DMS 273 (cell line): ENCODE measurements at regions not wholly inside any gene's neighbourhood (a gene's known extent, or its start where the extent isn't known, plus 50 kb on each side); places are given as distances from the start of the nearest gene placed in this dataset.

Source experiments
- DNase-seq: peaks from one replicate; lab custom pipeline; 2025; ENCODE audit not compliant: unreplicated experiment; lab: John Stamatoyannopoulos, UW

DNA sequence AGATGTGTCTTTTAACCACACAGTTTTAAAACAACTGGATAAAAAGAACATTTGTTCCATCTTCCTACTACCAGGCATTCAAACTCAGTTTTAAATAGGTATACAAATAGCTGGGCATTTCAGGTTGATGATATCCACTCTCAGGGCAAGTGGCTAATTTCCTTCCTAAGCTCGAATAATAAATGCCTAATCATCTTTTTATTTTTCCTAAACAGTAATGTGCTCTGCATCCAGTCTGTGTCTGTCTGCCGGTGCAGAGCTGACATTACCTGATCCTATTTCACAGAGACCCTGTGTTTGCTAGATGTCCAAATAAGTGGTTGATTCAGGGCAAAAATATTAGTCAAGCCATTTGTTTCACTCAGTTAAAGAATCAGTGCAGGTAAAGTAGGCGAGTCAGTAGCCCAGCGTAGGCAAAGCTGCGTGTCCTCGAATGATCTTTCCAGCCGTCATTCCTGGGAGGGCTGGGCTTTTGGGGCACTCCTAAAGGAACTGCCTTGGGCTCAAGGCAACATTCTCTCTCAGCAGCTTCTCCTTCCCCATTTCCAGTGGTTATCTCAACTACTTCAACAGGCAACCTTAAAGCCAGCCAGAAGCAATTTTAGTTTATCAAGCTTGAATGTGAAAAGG lies 74.2 kb upstream of the BMP2 start:
- no peak for DNase-seq

DNA sequence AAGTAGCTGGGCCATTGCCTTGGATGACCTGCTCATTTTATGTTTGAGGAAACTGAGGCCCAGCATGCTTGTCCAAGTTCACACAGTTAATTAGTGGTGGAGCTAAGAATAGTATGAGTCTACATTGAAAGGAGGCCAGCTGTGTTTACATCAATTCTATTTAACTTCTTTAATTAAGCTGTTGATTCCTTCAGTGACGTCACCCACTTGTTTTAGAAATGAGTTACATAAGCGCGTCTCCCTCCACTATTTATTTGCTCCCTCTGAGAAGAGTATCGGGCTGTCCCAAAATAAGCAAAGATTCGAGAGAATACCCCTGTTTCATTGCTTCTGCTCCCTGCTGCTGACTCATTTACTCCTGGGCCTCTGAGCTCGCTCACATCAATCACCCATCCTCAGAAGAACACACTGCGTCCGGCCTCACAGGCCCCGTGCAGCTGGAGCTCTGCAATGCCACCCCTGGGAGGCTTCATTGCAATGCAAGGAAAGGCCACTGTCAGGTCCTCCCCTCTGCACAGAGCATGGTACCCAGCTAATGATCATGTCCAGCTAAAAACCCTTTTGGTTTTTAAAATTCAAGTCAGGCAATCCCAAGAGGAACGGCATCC lies 74.8 kb upstream of the BMP2 start:
- DNase-seq, result no peak

DNA sequence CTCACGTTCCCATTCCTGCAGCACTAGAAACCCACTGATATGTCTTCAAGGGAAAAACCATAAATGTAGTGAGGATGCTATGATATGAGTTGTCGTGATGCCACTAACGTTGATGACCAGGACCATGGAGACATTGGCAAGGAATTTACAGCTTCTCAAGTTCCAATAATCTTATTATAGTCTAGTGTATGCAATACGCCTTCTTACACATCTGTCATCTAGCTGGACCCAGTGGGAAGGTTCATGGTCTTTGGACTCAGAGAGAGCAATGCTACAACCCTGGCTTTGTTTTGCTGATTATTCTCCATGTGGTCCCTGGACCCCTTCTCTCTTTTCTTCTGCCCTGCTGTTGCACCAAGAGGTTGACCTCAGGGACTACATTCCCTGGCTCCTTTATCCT lies 76.0 kb upstream of the BMP2 start:
- DNase-seq, result no peak

DNA sequence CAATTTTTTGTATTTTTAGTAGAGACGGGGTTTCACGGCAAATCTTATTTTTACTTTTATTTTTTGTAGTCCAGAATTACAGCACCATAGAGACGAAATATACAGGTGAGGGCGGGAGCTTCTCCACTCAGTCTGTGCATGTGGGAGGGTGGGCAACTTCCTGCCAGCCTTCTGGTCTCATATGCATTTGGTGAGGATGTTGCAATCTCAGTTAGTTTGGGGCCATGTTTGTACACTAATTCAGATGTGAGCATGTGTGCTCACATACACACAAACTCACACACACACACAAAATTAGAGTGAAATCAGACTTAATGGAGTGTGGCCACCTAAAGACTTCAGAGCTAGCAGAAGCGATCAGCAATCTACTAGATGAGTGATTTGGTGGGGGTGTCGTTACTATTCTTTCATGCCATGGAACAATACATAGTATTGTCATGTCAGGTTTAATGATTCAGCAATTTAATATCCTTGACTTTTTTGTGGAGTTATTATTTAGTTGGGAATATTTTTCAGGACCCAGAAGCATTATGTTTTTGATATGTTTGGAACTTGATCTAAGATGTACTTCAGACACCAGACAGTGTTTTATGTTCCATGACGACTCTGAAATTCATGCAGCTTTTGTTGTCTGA lies 78.0 kb upstream of the BMP2 start:
- DNase-seq, result no peak

DNA sequence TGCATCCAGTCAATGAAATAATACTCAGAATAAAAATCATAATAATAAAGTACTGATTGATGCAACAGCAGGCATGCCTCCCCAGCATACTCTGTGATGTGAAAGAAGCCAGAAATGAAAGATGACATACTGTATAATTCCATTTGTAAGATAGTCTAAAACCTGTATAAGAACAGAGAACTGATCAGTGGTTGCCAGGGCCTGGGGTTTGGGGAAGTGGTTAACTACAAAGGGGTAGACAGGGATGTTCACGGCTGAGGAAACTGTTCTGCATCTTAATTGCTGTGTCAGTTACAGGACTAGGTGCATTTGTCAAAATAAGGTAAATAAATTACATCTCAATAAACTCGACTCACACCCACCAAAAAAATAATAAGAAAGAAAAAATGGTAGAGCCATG lies 81.3 kb upstream of the BMP2 start:
- DNase-seq, result no peak

DNA sequence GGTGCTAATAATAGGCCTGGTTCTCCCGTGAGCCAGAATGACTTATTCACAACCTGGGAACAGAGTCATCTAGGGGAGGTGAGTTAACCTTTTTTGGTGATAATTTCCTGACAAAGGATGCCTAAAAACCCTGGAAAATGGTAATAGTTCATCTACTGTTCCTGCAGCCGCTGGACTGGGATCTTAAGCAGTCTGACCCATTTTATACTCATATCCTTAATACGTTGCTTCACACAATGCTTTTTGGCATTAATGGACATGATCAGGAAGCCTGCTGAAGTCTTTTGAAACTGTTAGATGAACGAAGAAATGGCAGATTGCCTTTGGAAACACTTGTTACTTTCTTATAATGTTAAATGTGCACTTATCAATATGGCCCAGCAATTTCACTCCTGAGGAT lies 81.9 kb upstream of the BMP2 start:
- no peak for DNase-seq

DNA sequence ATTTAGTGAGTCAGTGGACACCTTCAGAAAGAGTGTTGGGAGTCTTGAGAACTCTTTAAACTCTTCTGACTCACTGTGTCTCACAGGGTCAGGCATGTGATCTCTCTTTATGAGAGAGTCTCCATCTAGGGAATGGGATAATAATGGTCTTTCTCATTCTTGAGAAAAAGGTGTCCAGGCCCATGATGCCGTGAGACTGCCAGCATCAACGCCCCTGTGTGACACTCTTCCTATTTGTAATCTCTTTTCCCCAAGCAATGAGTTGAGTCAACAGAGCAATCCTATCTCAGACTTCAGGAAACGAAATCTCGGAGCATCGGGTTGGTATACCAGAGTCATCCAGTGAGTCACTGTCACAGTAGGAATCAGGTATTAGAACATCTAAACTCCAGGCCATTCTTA lies 82.3 kb upstream of the BMP2 start:
- DNase-seq, result no peak

DNA sequence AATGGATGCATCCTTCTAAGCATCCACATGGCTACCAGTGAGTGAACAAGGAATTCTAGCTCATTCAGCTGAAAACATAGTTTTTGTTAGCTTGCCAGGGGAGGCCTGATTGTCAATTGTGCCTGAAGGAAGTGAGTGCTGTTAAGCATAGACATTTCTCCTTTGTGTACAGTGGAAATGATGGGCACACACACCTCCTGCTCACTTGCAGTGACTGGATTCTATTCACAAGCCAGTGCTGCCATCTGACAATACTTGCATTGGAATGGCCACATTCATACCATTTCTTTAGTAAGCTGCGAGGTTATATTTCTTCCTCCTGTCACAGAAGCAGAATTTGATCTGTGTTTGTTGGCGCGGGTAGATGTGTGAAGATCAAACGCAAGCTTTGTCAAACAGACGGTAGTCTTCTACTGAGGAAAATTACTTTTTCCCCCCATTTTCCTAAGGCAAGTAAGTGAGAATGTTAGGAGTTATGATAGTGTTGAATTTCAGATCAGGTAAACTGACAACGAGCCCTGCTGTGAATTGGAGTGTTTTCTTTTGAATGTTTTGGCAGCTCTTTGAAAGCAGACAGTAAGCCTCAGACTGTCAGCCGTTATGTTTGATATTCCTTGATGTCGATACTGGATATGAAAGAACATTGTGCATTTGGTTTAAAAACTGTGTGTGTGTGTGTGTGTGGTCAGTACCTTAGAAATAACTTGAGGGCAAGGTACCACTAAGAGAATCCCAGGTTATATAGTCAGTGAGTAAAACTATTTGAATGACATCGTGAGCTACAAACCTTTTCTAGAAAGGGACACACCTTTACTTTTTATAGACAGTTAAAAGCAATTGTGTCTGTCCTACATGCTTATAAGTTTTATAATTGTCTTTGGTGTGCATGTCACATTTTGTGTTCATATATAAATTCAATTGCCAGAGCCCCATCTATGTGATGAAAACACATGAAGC lies 84.2 kb upstream of the BMP2 start:
- DNase-seq, result no peak

DNA sequence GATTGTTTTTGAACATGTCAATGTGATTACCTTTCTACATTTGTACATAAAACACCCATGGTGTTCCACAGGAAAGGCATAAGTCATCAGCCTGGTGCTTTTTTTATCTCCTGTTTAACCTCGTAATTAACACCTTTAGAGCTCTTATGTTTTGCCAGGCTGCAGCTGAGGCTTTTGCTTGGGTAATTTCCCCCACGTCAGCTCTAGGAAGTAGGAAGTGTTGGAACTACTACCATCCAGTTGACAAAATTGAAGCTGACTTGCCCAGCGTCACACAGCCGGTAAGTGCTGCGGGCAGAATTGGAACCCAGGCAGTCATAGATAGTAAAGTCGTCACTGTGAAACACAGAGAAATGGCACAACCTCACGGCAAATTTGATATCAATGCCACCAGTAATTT lies 86.6 kb upstream of the BMP2 start:
- DNase-seq, result no peak

DNA sequence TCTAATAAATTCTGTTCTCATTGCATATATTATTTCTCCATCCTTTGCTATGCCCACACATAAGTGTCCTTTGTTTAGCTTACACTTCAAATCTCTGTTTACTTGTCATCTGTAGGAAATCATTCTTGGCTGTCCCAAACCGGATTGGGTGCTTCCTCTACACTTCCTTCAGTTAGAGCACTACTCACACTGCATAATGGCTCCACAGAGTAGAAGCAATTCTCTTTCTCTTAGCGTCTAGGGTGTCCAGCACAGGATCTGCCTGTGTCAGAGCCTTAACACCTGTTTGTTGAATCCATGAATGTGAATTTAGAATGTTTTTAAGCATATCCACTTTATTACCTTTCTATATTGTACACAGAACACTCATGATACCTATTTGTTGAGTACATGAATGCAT lies 87.0 kb upstream of the BMP2 start:
- no peak for DNase-seq

DNA sequence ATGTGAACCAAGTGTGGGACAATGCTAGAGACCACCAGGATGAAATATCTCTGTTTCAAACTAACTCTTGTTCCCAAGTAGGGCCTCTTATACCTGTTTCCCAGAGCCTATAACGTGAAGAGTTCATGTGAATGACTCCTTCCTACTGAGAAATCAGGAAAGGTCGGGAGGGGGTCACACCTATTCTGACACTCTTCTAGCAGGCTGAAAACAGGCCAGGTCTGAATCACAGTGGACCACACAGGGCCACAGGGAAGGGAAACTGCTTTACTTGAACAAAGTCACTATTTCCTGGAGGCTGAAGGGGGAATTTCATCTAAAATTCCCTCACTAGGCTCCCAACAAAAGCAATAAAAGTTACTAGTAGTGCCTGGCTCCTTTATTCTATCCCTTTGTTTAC lies 88.4 kb upstream of the BMP2 start:
- no peak for DNase-seq

DNA sequence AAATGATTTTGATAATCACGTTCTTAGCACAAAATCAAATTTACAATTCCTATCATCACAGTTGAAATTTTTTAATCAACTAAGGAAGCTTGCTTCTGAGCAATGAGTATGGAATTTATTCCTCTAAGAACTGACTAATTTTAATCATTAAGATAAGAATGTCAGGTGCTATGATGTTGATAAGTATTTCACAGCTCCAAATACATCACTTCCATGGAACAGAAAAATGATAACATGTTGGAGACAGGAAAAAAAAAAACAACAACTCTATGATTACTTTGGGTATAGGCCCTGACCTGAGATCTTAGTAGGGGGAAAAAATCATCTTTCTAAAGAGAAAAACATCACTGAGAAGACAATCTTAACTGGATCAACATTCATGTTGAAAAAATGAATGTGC lies 89.4 kb upstream of the BMP2 start:
- no peak for DNase-seq

DNA sequence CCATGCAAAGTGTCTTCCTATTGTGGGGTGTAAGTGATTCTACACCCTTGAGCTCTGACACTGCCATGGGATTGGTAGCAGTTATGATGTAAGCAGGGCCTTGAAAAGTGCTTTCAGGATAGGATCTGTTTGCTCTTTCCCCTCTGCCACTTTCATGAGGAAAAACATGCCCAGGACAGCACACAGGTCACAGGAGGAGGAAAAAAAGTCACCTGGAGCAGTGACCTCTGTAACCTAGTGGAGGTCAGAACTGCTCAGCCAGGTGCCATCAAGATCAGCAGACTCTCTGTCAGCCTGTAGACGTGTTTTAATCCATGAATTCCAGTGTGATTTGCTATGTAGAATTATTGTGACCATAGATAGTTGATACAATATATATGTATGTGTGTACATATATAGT lies 92.7 kb upstream of the BMP2 start:
- no peak for DNase-seq

DNA sequence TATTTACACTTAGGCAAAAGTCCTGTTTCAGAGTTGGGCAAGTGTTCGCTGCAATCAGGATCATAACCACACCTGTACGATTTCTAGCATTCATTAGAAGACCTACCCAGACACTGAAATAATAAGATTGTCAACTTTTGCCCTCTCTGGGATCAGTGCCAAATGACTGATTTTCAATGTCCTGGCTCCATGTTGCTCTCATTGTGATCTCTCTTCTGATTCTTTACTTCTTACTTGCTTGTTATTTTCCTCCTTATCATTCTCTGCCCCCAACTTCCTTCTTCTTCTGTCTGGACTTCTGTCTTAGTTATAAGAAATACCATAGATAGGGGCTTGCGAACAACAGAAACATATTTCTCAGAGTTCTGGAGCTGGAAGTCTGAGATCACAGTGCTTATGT lies 94.4 kb upstream of the BMP2 start:
- no peak for DNase-seq

DNA sequence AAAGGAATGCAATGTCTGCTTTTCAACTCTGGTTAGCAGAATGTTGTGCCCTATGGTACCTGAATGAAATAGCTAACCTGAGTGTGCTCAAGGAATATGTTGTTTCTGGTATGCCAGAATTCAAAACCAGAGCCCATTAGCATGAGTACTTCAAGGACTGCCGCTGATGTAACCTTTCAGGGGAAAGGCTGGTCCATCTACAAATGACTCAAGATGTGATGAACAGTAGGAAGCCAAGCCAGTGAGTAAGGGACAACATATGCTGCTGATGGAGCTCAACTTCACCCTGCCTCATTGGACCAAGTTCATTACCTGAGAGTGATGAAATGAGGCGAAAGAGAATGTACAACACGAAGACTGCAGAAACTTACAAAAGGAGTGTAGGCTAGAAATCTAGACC lies 95.7 kb upstream of the BMP2 start:
- DNase-seq, result no peak

DNA sequence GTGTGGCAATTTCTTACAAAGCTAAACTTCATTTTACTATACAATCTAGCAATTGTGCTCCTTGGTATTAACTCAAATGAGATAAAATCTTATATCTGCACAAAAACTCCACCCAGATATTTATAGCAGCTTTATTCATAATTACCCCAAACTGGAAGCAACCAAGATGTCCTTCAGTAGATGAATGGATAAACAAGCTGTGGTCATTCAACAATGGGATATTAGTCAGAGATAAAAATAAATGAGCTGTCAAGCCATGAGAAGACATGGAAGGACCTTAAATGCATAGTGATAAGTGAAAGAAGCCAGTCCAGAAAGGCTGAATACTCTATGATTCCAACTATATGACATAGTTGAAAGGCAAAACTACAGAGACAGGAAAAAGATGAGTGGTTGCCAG lies 98.9 kb upstream of the BMP2 start:
- DNase-seq, result no peak

DNA sequence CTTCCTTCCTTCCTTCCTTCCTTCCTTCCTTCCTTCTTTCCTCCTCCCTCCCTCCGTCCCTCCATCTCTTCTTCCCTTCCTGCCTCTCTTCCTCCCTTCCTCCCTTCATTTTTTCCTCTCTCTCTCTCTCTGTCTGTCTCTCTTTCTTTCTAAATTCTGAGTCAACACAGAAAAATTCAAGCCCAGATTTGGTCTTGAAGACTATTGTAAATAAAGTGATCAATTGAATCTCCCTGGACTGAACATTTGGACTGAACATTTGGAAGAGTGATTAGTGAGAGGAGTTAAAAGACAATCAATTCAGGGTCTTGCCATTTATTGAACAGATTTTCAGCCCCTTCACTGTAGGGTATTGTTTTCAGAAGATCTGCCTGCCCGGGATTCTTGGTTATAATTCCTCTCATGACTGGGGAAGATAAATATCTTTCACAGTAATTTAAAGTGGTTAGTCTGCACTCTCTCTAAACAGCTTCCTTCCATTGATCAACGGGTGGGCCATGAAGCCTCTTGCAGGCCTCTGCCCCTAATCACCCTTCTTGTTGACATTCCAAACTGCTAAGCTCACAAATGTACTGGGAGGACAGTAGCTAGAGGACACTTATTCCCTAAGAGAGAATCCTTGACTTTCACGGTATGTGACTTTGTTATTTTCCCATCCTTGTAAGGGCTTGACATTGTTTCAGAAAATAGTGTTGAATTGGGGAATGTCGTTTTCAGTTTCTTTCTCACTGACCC lies 101.7 kb upstream of the BMP2 start:
- no peak for DNase-seq

DNA sequence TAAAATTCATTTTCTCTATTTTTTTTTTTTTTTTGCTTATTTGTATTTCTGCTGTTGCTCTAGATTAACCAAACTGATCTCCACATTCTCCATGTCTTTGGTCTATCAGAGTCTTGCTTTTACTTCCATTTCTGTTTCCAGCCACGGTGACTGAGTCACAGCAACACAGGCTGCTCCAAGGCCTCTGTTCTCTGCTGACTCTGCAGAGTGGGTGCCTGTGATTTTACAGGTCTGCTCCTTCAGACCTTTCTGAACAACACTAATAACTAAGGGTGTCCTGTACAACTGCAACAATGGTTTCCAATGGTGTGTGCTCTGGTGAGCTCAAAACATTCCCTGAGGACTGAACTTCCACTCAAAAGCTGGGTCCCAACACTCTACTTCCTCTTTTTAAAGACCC lies 102.3 kb upstream of the BMP2 start:
- no peak for DNase-seq

DNA sequence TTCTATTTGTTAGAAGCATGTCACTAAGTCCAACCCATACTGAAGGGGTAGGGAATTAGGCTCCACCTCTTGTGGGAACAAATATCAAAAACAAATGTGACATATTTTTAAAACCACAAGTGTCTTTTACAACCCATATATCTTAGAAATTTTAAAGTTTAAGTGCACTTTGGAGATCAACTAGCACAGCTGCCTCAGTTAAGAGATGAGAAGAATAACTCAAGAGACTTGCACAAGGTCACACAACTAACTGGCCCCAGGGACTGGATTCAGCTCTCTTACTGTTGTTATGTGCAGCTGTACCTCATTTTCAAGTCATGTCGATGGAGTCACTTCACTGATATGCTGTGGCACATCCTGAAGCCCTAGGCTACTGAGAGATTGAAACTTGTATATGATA lies 102.9 kb upstream of the BMP2 start:
- DNase-seq, result no peak

DNA sequence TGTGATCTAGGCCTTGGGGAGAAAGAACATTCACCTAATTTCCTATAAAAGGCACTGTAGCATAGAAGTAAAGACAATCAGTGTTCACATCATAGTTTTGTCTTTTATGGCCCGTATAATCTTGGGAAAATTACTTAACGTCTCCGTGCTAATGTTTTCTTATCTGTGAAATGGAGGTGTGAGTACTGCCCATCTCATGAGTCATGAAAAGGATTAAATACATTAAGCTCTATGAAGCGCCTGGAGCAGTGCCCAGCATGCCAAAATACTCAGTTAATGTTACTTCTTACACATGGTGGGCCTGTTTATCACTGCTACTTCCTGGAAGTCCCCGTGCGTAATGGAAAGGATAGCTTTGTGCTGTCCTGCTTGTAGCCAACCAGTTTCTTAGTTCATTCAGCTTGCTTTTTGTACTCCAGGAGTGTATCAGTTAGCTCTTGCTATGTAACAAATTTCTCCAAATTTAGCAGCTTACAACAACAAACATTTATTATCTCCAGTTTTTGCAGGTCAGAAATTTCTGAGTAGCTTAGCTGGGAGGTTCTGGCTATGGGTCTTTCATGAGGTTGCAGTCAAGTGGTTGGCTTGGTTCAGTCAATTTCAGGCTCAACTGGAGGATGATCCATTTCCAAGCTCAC lies 103.6 kb upstream of the BMP2 start:
- DNase-seq, result no peak

DNA sequence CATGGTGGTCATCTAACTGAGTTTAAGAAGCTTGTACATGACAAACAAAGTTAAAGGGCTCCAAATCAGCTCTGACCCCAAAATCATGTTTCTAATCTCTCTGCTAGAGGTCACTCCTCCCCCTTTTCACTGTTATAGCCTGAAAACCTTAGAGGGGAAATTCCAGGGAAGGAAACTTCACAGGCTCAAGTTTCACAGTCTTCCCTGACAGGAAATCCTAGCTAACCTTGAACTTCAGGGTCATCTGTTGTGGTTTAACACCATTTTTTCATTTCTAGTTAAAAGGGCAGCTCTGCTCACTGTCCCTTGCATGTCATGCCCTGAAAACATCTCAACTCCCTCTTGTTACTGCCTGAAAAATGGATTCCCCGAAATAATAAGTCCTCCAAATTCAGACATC lies 104.4 kb upstream of the BMP2 start:
- no peak for DNase-seq
